ENCODE measurements at regions not wholly inside any gene's neighbourhood (a gene's known extent, or its start where the extent isn't known, plus 50 kb on each side); places are given as distances from the start of the nearest gene placed in this dataset.

DNA sequence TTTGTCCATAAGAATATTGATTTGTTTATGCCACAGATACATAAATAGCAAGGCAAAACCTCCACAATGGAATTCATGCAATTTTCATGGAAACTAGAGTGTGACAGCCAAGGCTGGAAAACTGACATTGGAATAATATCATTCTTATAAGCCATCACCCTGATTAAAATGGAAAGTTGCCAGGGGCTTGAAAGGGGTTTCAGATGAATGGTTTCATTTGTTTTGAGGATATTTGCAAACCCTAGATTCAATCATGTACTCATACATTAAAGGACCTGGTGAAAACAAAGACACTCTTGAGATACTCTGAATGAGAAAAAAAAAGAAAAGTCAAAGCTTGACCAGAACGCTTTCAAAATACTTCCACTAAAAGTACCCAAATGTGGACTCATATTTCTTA is 205.7 kb downstream of the DIO2 start:
- no peak overlapping the region for H3K4me3 Mint-ChIP-seq
- H3K27ac Mint-ChIP-seq: no peak overlapping the region
- H3K27me3 Mint-ChIP-seq: no peaks in the 10 kb centered on the region
- no peaks in the 10 kb centered on the region for H3K36me3 Mint-ChIP-seq
- no peaks in the 10 kb centered on the region for H3K9me3 Mint-ChIP-seq
- no peaks in the 10 kb centered on the region for H3K4me1 Mint-ChIP-seq

DNA sequence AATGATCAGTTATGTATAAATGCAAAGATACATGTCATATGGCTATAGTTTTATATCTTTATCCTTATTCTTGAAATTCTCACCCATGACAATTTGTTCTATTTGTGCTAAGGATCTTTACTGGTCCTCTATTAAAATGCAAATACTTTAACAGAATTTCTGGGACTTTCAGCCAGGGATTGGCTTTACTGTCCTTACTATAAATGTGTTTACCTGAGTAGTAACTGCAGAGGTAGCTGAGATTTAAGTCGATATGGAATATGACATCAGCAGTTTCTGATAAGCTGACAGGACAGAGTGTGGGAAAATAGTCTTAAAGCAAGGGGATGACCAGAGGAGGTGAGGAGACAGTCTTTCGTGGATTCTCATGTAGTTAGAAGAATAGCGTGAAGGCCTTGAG is 206.4 kb downstream of the DIO2 start:
- no peaks in the 10 kb centered on the region for H3K4me1 Mint-ChIP-seq
- no peaks in the 10 kb centered on the region for H3K27me3 Mint-ChIP-seq
- H3K27ac Mint-ChIP-seq: no peak overlapping the region
- no peaks in the 10 kb centered on the region for H3K36me3 Mint-ChIP-seq
- H3K4me3 Mint-ChIP-seq: no peak overlapping the region
- H3K9me3 Mint-ChIP-seq: no peaks in the 10 kb centered on the region

DNA sequence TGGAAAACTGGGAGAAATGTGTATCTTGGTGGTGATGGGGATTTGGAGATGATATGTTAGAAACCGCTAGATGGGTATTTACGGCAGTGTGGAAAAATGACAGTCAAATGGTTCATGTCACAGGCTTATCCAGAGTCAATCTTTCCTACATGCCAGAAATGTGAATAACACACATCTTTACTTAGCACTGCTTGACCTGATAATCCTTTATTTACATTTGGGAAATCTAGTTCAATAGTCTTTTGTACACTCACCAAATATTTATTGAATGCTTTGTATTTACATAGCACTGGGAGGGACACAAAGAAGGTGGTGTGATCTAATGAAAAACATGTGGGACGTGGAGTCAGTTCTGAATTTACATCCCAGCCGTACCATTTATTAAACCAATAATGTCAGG is 208.2 kb downstream of the DIO2 start:
- no peak overlapping the region for H3K4me3 Mint-ChIP-seq
- H3K4me1 Mint-ChIP-seq: no peaks in the 10 kb centered on the region
- H3K36me3 Mint-ChIP-seq: no peaks in the 10 kb centered on the region
- no peaks in the 10 kb centered on the region for H3K9me3 Mint-ChIP-seq
- no peaks in the 10 kb centered on the region for H3K27me3 Mint-ChIP-seq
- no peak overlapping the region for H3K27ac Mint-ChIP-seq

DNA sequence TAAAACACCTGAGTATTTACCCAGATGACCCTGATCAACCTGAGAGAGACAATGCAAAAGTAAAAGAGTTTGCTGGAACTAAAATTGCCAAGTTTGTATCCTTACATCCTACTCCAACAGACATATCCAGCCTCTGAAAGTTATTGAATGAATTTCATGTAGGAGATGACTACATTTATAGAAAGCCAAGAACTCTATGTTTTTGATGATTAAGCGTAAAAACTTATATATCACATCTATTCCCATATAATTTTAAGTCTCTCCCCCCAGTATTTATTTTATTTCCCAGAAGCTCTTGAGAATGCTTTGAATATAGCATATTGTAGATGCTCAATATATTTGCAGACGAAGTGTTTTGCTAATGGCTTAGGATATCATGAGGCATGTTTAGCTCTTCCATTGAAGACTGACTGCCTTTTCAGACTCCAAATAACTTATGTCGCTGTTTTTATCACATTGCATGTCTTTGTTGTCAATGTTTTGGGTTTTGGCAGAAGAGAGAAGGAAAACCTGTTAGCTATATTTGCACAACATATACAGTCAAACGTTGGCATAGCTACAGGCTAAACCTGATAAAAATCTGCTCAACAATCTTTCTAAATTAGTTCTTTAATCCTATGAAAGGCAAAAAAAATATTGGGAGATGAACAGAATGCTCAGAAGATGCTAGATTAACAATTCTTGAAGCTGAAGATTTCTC is 213.6 kb downstream of the DIO2 start:
- H3K27me3 Mint-ChIP-seq: no peaks in the 10 kb centered on the region

DNA sequence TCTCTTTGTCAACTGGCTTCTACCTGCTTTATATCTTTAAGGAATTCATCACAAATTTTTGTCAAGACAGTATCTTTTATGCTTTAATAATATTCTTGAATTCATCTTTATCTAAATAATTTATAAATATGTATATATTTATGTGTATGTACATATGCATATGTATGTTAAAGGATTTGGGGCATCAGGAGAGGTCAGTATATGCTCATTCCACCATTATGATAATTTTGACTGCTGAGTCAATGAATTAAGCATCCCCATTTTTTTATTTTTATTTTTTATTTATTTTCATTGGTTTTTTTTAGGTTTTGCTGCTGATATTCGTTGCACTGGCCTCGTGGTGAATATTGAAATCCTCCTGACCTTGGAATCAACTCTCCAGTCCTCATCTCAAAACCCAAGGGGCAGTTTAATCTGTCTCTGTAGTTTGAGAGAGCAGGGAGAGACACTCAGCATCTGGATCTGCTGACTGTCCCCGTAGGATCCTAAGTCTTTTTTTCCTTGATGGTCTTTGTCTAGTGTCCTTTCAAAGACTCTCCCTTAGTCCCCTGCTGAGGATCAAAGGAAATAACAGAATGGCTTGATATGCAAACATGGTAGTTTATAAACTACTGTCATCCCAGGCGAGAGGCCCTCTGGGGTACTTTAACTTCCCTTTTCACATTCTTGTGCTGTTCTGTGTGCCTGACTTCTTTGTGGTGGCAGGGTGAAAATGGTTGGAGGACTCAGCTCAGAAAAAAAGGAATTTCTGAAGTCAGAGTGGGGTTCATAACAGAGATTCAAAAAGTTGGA is 218.7 kb downstream of the DIO2 start:
- no peak overlapping the region for H3K27ac Mint-ChIP-seq
- H3K9me3 Mint-ChIP-seq: no peaks in the 10 kb centered on the region
- no peak overlapping the region for H3K4me3 Mint-ChIP-seq
- no peaks in the 10 kb centered on the region for H3K27me3 Mint-ChIP-seq
- H3K4me1 Mint-ChIP-seq: no peaks in the 10 kb centered on the region
- no peaks in the 10 kb centered on the region for H3K36me3 Mint-ChIP-seq

More for the DNA sequence above, 213.6 kb downstream of the DIO2 start:
- Mint-ChIP-seq H3K4me1 (no peaks in the 10 kb centered on the region), H3K27ac (no peak overlapping the region), H3K4me3 (no peak overlapping the region), H3K36me3 (no peaks in the 10 kb centered on the region), H3K9me3 (no peaks in the 10 kb centered on the region)

DNA sequence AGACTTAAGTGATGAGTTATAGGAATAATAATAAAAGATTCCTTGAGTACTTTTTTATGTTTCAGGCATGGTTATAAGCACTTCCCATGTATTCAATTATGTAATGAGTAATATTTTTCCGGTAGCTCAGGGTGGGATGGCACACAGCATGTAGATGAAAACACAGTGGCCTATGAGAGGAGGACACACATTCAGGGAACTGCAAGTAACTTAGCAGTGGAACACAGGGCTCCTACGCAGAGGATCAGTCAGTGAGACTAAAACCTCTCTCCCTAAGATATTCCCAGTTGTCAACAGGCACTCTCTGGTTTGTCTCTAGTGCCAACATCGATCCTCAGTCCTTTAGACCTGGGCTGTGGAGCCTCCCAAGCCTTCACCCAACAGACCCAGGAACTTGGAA is 219.4 kb downstream of the DIO2 start:
- Mint-ChIP-seq H3K4me1 (no peaks in the 10 kb centered on the region), H3K4me3 (no peak overlapping the region), H3K36me3 (no peaks in the 10 kb centered on the region), H3K9me3 (no peaks in the 10 kb centered on the region), H3K27me3 (no peaks in the 10 kb centered on the region), H3K27ac (no peak overlapping the region)

DNA sequence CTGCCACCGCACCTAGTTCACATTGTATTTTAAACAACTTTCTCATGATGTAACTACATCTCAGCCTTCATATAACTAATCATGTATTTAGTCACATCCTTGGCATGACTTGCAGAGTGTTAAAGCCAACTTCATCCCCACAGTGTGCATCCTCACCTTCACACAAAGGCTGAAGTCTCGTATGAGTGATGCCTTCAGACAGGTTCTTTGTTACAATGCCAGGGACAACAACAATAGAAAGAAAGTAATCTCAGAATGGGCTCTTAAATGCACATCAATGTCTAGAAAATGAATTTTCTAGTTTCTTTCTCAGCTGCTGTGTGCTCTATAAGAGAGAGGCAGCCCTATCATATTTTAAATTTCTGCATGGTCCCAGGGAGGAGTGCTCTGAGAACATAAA is 221.3 kb downstream of the DIO2 start:
- Mint-ChIP-seq H3K36me3 (no peaks in the 10 kb centered on the region), H3K4me1 (no peaks in the 10 kb centered on the region), H3K27me3 (no peaks in the 10 kb centered on the region), H3K4me3 (no peak overlapping the region), H3K9me3 (no peaks in the 10 kb centered on the region), H3K27ac (no peak overlapping the region)

DNA sequence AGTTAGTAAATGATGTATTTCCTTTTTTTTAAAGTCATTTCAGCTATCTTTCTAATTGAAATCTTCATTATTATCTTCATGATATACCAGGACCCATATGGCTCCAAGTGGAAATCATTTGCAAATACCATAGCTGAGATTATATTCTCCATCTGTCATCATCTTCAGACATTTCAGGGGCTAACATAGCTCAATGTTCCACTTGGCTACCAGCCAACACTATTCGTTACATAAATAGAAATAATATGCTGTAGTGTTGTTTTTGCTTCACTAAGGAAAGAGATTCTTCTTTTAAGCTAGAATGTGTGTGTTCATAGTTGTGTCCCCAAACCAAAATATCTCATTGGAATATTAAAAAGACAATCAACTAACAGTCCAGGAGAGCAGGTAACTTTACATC is 225.1 kb downstream of the DIO2 start:
- H3K27me3 Mint-ChIP-seq: peaks cover 1% of the 10 kb centered on the region
- no peak overlapping the region for H3K27ac Mint-ChIP-seq
- no peaks in the 10 kb centered on the region for H3K4me1 Mint-ChIP-seq
- H3K36me3 Mint-ChIP-seq: no peaks in the 10 kb centered on the region
- H3K9me3 Mint-ChIP-seq: peaks cover 5% of the 10 kb centered on the region
- no peak overlapping the region for H3K4me3 Mint-ChIP-seq

DNA sequence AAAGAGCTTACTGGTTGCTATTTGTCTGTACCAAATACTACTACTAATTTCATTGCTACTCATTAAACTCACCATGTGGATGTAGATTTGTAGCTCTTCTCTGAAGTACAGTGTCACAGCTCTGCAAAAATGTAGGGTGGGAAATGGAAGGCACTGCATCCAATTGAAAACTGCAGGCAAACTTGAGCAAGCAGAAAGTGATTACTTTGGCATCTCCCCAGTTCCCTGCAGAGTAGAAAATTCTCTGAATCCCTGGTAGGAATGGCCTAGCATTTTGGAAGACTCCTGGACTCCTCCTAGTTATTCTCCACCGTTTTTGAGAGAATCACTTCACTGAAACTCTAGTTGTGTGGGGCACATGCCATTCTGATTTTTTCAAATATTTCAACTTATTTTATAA is 239.1 kb downstream of the DIO2 start:
- Mint-ChIP-seq H3K36me3 (no peaks in the 10 kb centered on the region), H3K4me3 (no peak overlapping the region), H3K9me3 (peaks cover 5% of the 10 kb centered on the region), H3K27ac (no peak overlapping the region), H3K4me1 (no peaks in the 10 kb centered on the region), H3K27me3 (no peaks in the 10 kb centered on the region)

DNA sequence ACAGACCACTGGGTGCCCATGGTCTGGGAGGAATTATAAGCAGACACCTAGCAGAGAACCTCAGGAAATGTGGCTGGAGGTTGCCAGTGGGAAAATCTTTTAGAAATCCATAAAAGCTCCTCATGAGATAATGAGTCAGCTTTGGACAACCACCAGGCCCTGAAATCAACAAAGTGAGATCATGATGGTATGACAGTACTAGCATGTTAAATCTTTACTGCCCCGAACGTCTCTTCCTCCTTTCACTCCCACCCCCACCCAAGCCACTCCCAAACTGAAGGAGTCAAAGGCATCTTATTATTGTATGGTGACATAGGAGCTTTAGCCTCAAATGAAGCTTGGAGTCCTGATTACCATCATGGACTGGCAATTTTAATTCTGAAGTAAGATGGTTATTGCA is 240.0 kb downstream of the DIO2 start:
- H3K4me3 Mint-ChIP-seq: no peak overlapping the region
- peaks cover 2% of the 10 kb centered on the region for H3K9me3 Mint-ChIP-seq
- no peaks in the 10 kb centered on the region for H3K4me1 Mint-ChIP-seq
- no peaks in the 10 kb centered on the region for H3K27me3 Mint-ChIP-seq
- no peaks in the 10 kb centered on the region for H3K36me3 Mint-ChIP-seq
- H3K27ac Mint-ChIP-seq: no peak overlapping the region

DNA sequence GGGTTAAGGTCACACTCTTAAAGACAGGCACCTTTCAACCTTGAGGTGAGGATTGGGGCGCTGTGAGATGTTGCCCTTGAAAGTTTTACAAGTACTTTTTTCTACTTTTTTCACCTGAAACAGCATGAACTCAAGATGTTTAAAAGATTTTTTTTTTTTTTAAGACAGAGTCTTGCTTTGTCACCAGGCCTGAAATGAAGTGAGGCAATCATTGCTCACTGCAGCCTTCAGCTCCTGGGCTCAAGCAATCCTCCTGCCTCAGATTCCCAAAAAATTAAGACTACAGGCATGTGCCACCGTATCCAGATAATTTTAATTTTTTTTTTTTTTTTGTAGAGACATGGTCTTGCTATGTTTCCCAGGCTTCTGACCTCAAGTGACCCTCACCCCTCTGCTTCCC is 243.9 kb downstream of the DIO2 start:
- Mint-ChIP-seq H3K36me3 (no peaks in the 10 kb centered on the region), H3K4me3 (no peak overlapping the region), H3K27ac (no peak overlapping the region), H3K27me3 (no peaks in the 10 kb centered on the region), H3K4me1 (no peaks in the 10 kb centered on the region), H3K9me3 (peaks cover 10% of the 10 kb centered on the region)

DNA sequence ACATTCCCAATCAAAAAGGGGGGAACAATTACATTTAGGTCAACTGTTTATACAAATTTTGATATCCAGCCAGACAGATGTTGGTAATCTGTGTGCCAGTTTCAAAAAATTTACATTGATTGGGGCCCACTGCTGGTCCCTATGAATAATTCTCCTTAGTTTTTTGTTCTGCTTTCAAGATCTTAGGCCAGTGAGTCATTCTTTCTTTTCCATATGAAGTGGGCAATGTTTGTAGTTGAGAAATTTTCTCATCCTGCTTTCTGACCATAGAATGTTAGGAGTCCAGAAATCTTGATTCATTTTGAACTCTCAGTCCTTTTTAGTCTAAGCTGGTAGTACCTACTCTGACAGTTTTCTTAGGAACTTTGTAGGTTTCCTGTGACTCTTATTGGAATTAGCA is 244.3 kb downstream of the DIO2 start:
- no peaks in the 10 kb centered on the region for H3K4me1 Mint-ChIP-seq
- no peak overlapping the region for H3K4me3 Mint-ChIP-seq
- no peak overlapping the region for H3K27ac Mint-ChIP-seq
- H3K36me3 Mint-ChIP-seq: no peaks in the 10 kb centered on the region
- H3K9me3 Mint-ChIP-seq: peaks cover 10% of the 10 kb centered on the region
- no peaks in the 10 kb centered on the region for H3K27me3 Mint-ChIP-seq

DNA sequence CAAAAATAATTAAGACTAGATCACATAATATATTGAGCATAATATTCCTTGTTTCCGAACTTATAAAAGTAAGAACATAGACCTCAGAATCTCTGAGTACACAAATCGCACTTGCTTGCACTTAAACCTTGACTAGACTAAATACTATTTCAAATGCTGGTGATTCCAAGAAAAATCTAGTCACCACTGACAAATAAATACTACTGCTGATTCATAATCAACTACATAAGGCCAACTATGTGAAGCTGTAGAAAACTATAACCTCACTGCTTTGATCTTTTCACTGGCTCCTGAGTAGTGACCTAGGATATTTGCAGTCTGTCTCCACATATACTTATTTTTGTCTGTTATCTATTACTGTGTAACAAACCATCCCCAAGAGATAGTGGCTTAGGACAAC is 245.4 kb downstream of the DIO2 start:
- H3K27me3 Mint-ChIP-seq: no peaks in the 10 kb centered on the region
- H3K36me3 Mint-ChIP-seq: no peaks in the 10 kb centered on the region
- no peaks in the 10 kb centered on the region for H3K4me1 Mint-ChIP-seq
- H3K27ac Mint-ChIP-seq: no peak overlapping the region
- peaks cover 10% of the 10 kb centered on the region for H3K9me3 Mint-ChIP-seq
- no peak overlapping the region for H3K4me3 Mint-ChIP-seq

DNA sequence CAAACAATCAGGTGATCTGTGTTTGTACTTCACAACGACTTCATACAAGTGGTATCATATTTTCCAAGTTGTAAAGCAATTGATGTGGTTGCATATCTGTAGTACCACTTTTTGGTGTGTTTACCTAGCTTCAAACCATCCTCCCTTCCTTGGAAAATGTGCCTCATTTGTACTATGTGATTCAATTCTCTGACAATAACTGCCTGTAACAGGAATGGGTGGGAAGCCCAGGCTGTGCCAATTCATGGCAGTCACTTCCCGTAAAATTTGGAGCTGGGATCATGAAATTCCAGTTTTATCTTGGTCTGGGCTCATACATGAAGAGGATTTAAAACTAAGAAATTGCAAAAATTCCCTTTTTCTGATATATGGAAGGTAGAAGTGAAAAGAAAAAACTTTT is 250.1 kb downstream of the DIO2 start:
- Mint-ChIP-seq H3K27me3 (no peaks in the 10 kb centered on the region), H3K4me1 (no peaks in the 10 kb centered on the region), H3K27ac (no peak overlapping the region), H3K36me3 (no peaks in the 10 kb centered on the region), H3K9me3 (peaks cover 18% of the 10 kb centered on the region), H3K4me3 (no peak overlapping the region)

DNA sequence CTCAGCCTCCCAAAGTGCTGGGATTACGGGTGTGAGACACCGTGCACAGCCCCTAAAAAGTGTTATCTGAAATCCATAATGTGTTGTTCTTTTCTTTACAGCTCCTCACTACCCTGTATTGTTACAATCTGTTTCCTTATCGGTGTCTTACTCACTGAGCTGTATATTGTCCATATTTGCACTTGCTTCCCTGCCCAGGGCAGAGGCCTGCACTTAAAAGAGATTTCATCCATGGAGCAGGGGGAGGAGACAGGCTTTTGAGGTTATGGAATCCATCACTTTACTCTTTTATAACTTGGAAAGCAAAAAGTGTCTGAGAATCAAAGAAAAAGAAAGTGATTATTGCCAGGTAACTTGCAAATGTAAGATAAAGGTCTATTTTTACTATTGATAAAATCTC is 251.0 kb downstream of the DIO2 start:
- H3K4me1 Mint-ChIP-seq: no peaks in the 10 kb centered on the region
- no peaks in the 10 kb centered on the region for H3K27me3 Mint-ChIP-seq
- H3K4me3 Mint-ChIP-seq: no peak overlapping the region
- peaks cover 18% of the 10 kb centered on the region for H3K9me3 Mint-ChIP-seq
- H3K27ac Mint-ChIP-seq: no peak overlapping the region
- no peaks in the 10 kb centered on the region for H3K36me3 Mint-ChIP-seq

DNA sequence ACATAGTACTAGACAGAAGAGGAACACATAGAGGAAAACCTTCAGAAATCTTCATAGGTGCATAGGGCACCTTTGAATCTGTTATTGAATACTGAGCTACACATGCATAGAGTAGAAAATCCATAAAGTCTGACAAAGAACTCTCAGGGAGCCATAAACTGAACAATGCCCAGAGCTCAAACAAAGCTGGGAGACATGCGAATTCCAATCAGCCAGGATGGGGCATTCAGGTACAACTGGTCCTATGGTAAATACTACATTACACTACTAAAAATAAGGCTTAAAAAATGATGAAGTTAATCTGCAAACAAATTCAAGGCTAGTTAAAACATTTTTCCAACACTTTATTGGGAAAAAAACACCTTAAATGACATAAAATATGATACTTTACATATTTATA is 259.7 kb downstream of the DIO2 start:
- Mint-ChIP-seq H3K4me1 (no peaks in the 10 kb centered on the region), H3K36me3 (peaks cover 2% of the 10 kb centered on the region), H3K27ac (no peak overlapping the region), H3K27me3 (no peaks in the 10 kb centered on the region), H3K4me3 (no peak overlapping the region), H3K9me3 (peaks cover 51% of the 10 kb centered on the region)

DNA sequence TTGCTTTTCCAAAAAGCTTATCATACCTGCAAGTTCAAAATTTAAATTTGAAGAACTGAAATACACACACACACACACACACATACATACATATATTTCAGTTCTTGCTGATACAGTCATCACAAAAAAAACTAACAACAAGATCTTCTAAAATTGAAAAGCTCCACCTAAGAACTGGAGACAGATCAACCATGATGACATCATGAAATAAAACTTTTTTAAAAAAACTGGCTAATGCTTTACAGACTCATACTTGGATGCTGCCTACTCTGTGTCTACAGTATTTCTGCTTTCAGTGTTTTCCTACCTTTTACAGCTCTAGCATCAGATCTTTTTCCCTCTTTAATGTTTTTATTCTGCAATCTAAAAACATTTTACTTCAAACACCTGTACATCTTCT is 261.4 kb downstream of the DIO2 start:
- H3K36me3 Mint-ChIP-seq: peaks cover 2% of the 10 kb centered on the region
- H3K27me3 Mint-ChIP-seq: no peaks in the 10 kb centered on the region
- H3K4me3 Mint-ChIP-seq: no peak overlapping the region
- H3K27ac Mint-ChIP-seq: no peak overlapping the region
- no peaks in the 10 kb centered on the region for H3K4me1 Mint-ChIP-seq
- peaks cover 40% of the 10 kb centered on the region for H3K9me3 Mint-ChIP-seq

Measured in activated naive CD4-positive, alpha-beta T cell treated with anti-CD3 and anti-CD28 coated beads, Interleukin-2, amount 50 U/mL, for 24 hours (primary cell).